CD14-positive monocyte (primary cell): ENCODE measurements at regions not wholly inside any gene's neighbourhood (a gene's known extent, or its start where the extent isn't known, plus 50 kb on each side); places are given as distances from the start of the nearest gene placed in this dataset.
"Not testable (repeated sequence)": the region's sequence is repeated elsewhere in the genome, so short reads cannot be mapped to it uniquely, and the experiment has no call there.

Experiments
- DNase-seq, 3 donors: peaks; one replicate each; pipeline ENCODE4 v3.0.0-alpha.2; 2011 to 2022
- H2AFZ ChIP-seq: 2 replicates; pipeline ENCODE4 v1.6.0; 2012; ENCODE audit warnings: mild to moderate bottlenecking, low read depth, low read length, inconsistent platforms; ENCODE audit not compliant: insufficient read depth, poor library complexity, severe bottlenecking
- H3K27ac ChIP-seq, 2 donors: 1 replicate in 1 of 2; 2 replicates in 1 of 2; pipeline ENCODE4 v1.5.1; 2012 to 2013; ENCODE audit warnings: low read length in 2 of 2, control low read depth in 1 of 2, inconsistent platforms in 1 of 2, low read depth in 1 of 2, mild to moderate bottlenecking in 1 of 2
- H3K27me3 ChIP-seq, 2 donors: one replicate each; pipeline versions ENCODE4 v1.6.0 to v1.6.1; 2011 to 2013; ENCODE audit warnings: low read length in 2 of 2; ENCODE audit not compliant: control insufficient read depth in 2 of 2, insufficient read depth in 2 of 2
- H3K36me3 ChIP-seq, 2 donors: replicated peaks in 1 of 2; 1 replicate in 1 of 2; 2 replicates in 1 of 2; pipeline versions ENCODE4 v1.5.1 to v1.6.1; 2012 to 2013; ENCODE audit warnings: low read length in 2 of 2, control low read depth in 1 of 2, inconsistent platforms in 1 of 2, mild to moderate bottlenecking in 1 of 2; ENCODE audit not compliant: insufficient read depth in 2 of 2, control insufficient read depth in 1 of 2
- H3K4me1 ChIP-seq, 2 donors: 1 replicate in 1 of 2; 2 replicates in 1 of 2; pipeline versions ENCODE4 v1.5.1 to v1.6.1; 2012 to 2013; ENCODE audit warnings: low read length in 2 of 2, control low read depth in 1 of 2, inconsistent platforms in 1 of 2, mild to moderate bottlenecking in 1 of 2, moderate library complexity in 1 of 2; ENCODE audit not compliant: insufficient read depth in 2 of 2, control insufficient read depth in 1 of 2
- H3K4me2 ChIP-seq: replicated peaks from 2 replicates; pipeline ENCODE3; 2012; ENCODE audit warnings: low read length, moderate library complexity, mild to moderate bottlenecking; ENCODE audit not compliant: poor library complexity, severe bottlenecking; ENCODE audit errors: extremely low read depth
- H3K4me3 ChIP-seq, 3 experiments: fragments of 200-600 bp in 1 of 3; sonication (generic) in 1 of 3; replicated peaks in 1 of 3; 1 replicate in 2 of 3; 2 replicates in 1 of 3; pipeline ENCODE4 v1.5.1; 2011 to 2013; ENCODE audit warnings: low read length in 3 of 3, mild to moderate bottlenecking in 3 of 3, control low read depth in 2 of 3, low read depth in 2 of 3, inconsistent platforms in 1 of 3, moderate library complexity in 1 of 3
- H3K79me2 ChIP-seq: 2 replicates; pipeline ENCODE4 v1.6.0; 2012; ENCODE audit warnings: mild to moderate bottlenecking, control low read depth, inconsistent platforms, low read length, moderate library complexity; ENCODE audit not compliant: insufficient read depth
- H3K9ac ChIP-seq: 2 replicates; pipeline ENCODE4 v1.6.0; 2017; ENCODE audit warnings: low read length, mild to moderate bottlenecking; ENCODE audit not compliant: insufficient read depth, poor library complexity, severe bottlenecking
- H3K9me3 ChIP-seq, 2 donors: replicated peaks in 1 of 2; 1 replicate in 1 of 2; 2 replicates in 1 of 2; pipeline versions ENCODE4 v1.5.1 to v1.6.1; 2012 to 2013; ENCODE audit warnings: low read length in 2 of 2, control low read depth in 1 of 2; ENCODE audit not compliant: control insufficient read depth in 1 of 2, insufficient read depth in 1 of 2
- H4K20me1 ChIP-seq: 2 replicates; pipeline ENCODE4 v1.6.0; 2012; ENCODE audit warnings: mild to moderate bottlenecking, low read length, control low read depth, moderate library complexity; ENCODE audit not compliant: insufficient read depth
- H3K27ac Mint-ChIP-seq, 7 donors: one replicate each; pipeline ENCODE4 v1.8.0; 2020; ENCODE audit warnings: mild to moderate bottlenecking in 7 of 7, mixed read lengths in 7 of 7, moderate library complexity in 6 of 7, inconsistent platforms in 2 of 7
- H3K27me3 Mint-ChIP-seq, 3 donors: one replicate each; pipeline ENCODE4 v1.8.0; 2021 to 2022; ENCODE audit warnings: low read depth in 3 of 3, mild to moderate bottlenecking in 3 of 3, mixed read lengths in 3 of 3, moderate library complexity in 3 of 3, inconsistent platforms in 1 of 3
- H3K36me3 Mint-ChIP-seq, 2 donors: one replicate each; pipeline ENCODE4 v1.8.0; 2020; ENCODE audit warnings: mixed read lengths in 2 of 2, inconsistent platforms in 1 of 2, mild to moderate bottlenecking in 1 of 2
- H3K4me1 Mint-ChIP-seq: one replicate; pipeline ENCODE4 v1.8.0; 2020; ENCODE audit warnings: mild to moderate bottlenecking, mixed read lengths
- H3K4me3 Mint-ChIP-seq, 2 donors: one replicate each; pipeline ENCODE4 v1.8.0; 2020; ENCODE audit warnings: mild to moderate bottlenecking in 2 of 2, mixed read lengths in 2 of 2, moderate library complexity in 1 of 2
- H3K9me3 Mint-ChIP-seq, 7 donors: one replicate each; pipeline ENCODE4 v1.8.0; 2020 to 2022; ENCODE audit warnings: mixed read lengths in 7 of 7, mild to moderate bottlenecking in 6 of 7, moderate library complexity in 6 of 7, inconsistent platforms in 2 of 7
- CTCF ChIP-seq: fragments of 200-600 bp; IDR thresholded peaks from one replicate; pipeline ENCODE4 v1.8.0; 2022; ENCODE audit warnings: antibody characterized with exemption, mild to moderate bottlenecking
- WGBS: methylation state at CpG from one replicate; pipeline ENCODE4 v1.1.5; 2013; ENCODE audit warnings: missing lambda C conversion rate; ENCODE audit not compliant: insufficient coverage; 5-methylcytosine and 5-hydroxymethylcytosine counted together
- intact Hi-C, 2 donors: fragments of 100-400 bp; cut with micrococcal nuclease; formaldehyde crosslinking; loops; one replicate each; pipeline versions ENCODE4 v1.15.0 to v1.15.1; 2023

- Mint-ChIP-seq H3K4me1 (no peaks in the 10 kb centered on the region), H3K9me3 (peaks cover 10 to 28% (median 21%) of the 10 kb centered on the region in 7 donors), H3K27me3 (peaks cover 2 to 11% (median 10%) of the 10 kb centered on the region in 3 donors), H3K36me3 (no peaks in the 10 kb centered on the region), H3K27ac (no peak overlapping the region), H3K4me3 (no peak overlapping the region)
- no peak overlapping the region for H3K4me3 ChIP-seq
- no peak for TF ChIP-seq CTCF
- H3K9ac ChIP-seq, result no peak overlapping the region
- no peaks in the 10 kb centered on the region for H3K27me3 ChIP-seq
- H2AFZ ChIP-seq, result no peak overlapping the region
- no peaks in the 10 kb centered on the region for H3K79me2 ChIP-seq
- H3K9me3 ChIP-seq, result peaks cover 4 to 15% of the 10 kb centered on the region in 2 donors
- H4K20me1 ChIP-seq, result no peaks in the 10 kb centered on the region
- H3K4me2 ChIP-seq, result no peak overlapping the region
- no peak for DNase-seq
- no peak overlapping the region for H3K27ac ChIP-seq
- H3K36me3 ChIP-seq, result no peaks in the 10 kb centered on the region
- no peaks in the 10 kb centered on the region for H3K4me1 ChIP-seq
- intact Hi-C loops, result loop anchor here in 1 of 2 donors (10.0 kb wide), 1 partner anchor 68 kb away; no protein-coding TSS in a partner anchor
Measured at GRCh38 chr10:128203028-128203427, 76.8 kb upstream of the MKI67 start.

- not testable (repeated sequence) for H4K20me1 ChIP-seq, H2AFZ ChIP-seq, DNase-seq, H3K36me3 ChIP-seq, H3K4me1 Mint-ChIP-seq, H3K27me3 ChIP-seq, H3K27ac ChIP-seq, H3K4me3 Mint-ChIP-seq, H3K9ac ChIP-seq, H3K79me2 ChIP-seq, H3K36me3 Mint-ChIP-seq, H3K4me1 ChIP-seq, H3K27ac Mint-ChIP-seq, H3K4me2 ChIP-seq, H3K4me3 ChIP-seq
- peaks cover 10 to 29% (median 22%) of the 10 kb centered on the region in 7 donors for H3K9me3 Mint-ChIP-seq
- H3K9me3 ChIP-seq, result peaks cover 4 to 12% of the 10 kb centered on the region in 2 donors
- intact Hi-C loops, result loop anchor here in 1 of 2 donors (10.0 kb wide), 1 partner anchor 71 kb away; no protein-coding TSS in a partner anchor
- H3K27me3 Mint-ChIP-seq, result peaks cover 4 to 17% (median 17%) of the 10 kb centered on the region in 3 donors
- WGBS, result 90% methylated on average over 1 of the region's 3 CpGs
Measured at GRCh38 chr10:128205591-128205990, 79.4 kb upstream of the MKI67 start.
